NT2/D1 (cell line): ENCODE measurements at regions not wholly inside any gene's neighbourhood (a gene's known extent, or its start where the extent isn't known, plus 50 kb on each side); places are given as distances from the start of the nearest gene placed in this dataset.
"Not testable (repeated sequence)": the region's sequence is repeated elsewhere in the genome, so short reads cannot be mapped to it uniquely, and the experiment has no call there.

Experiments
- YY1 ChIP-seq: IDR thresholded peaks from 2 replicates; pipeline ENCODE4 v1.6.1; 2011; ENCODE audit not compliant: insufficient read length, insufficient read depth
- ZNF274 ChIP-seq: IDR thresholded peaks from 2 replicates; pipeline ENCODE4 v1.6.1; 2011; ENCODE audit warnings: mild to moderate bottlenecking, low read depth, low read length

DNA sequence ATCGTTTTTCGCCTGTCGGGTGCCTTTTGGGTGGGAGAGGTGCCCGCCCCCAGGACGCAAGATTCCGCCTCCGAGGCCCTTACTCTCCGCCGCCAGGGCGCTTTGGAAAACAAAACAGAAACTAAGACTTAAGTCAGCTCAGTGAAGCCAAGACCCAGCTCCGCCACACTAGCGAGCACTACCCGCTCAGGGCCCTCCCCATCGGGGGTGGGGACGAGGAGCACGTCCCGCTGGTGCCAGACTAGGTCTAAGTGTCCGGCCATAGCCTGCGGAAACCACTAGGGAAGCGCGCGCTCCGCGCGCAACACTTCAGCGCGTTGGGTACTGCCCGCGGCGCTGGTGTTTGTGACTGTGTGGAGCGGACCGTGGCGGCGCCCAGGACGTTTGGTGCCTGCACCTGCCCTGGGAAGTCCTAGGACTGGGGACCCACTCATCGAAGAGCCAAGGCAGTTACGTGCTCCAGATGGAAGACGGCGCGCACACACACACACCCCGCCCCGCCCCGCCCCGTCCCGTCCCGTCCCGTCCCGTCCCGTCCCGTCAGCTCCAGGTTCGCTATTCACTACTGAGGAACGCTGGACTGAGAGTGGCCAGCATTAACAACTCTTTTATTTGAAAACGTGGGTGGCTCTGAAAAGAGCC is 57.6 kb upstream of the BOLA1 start:
- TF ChIP-seq YY1, ZNF274: not testable (repeated sequence)
